Uterus (tissue), 3 donors: ENCODE measurements at regions not wholly inside any gene's neighbourhood (a gene's known extent, or its start where the extent isn't known, plus 50 kb on each side); places are given as distances from the start of the nearest gene placed in this dataset.

ENCODE experiments used
- DNase-seq, 2 donors: peaks; one replicate each; pipeline ENCODE4 v3.0.0-alpha.2; 2019 to 2020
- H3K27ac ChIP-seq, 2 donors: fragments of 200-600 bp; sonication (generic); 1 replicate in 1 of 2; 2 replicates in 1 of 2; pipeline ENCODE4 v1.5.1; 2016 to 2018
- H3K27me3 ChIP-seq, 2 donors: fragments of 200-600 bp; sonication (generic); one replicate each; pipeline ENCODE4 v1.5.1; 2018 to 2019; ENCODE audit warnings: control low read depth in 1 of 2
- H3K36me3 ChIP-seq, 2 donors: fragments of 200-600 bp; sonication (generic); one replicate each; pipeline ENCODE4 v1.5.1; 2019; ENCODE audit warnings: control low read depth in 1 of 2
- H3K4me1 ChIP-seq, 2 donors: fragments of 200-600 bp; sonication (generic); one replicate each; pipeline ENCODE4 v1.5.1; 2018 to 2019; ENCODE audit warnings: control low read depth in 1 of 2
- H3K4me3 ChIP-seq, 2 donors: fragments of 200-600 bp; sonication (generic); 1 replicate in 1 of 2; 2 replicates in 1 of 2; pipeline ENCODE4 v1.5.1; 2018 to 2019; ENCODE audit warnings: mild to moderate bottlenecking in 1 of 2
- H3K9me3 ChIP-seq, 2 donors: fragments of 200-600 bp; sonication (generic); one replicate each; pipeline ENCODE4 v1.5.1; 2019; ENCODE audit warnings: control low read depth in 1 of 2
- POLR2A ChIP-seq, 2 donors: fragments of 450-650 bp; IDR thresholded peaks; one replicate each; pipeline ENCODE4 v1.6.1; 2016; ENCODE audit warnings: antibody characterized with exemption in 2 of 2, mild to moderate bottlenecking in 1 of 2, moderate library complexity in 1 of 2
- intact Hi-C: fragments of 100-400 bp; cut with DNase I; formaldehyde crosslinking; loops from one replicate; pipeline ENCODE4 v1.15.1; 2023; ENCODE audit warnings: low total_unique reads
- TF ChIP-seq, protein P1 (sequence below), 4 experiments: fragments of 200-600 bp in 2 of 4; fragments of 450-650 bp in 2 of 4; sonication (generic) in 2 of 4; IDR thresholded peaks; one replicate each; pipeline ENCODE4 v1.5.1; 2016 to 2019; ENCODE audit warnings: antibody characterized with exemption in 4 of 4, mild to moderate bottlenecking in 2 of 4, moderate library complexity in 1 of 4
- donor health status: DM: yes; HTN: yes; CAD: no.

DNA sequence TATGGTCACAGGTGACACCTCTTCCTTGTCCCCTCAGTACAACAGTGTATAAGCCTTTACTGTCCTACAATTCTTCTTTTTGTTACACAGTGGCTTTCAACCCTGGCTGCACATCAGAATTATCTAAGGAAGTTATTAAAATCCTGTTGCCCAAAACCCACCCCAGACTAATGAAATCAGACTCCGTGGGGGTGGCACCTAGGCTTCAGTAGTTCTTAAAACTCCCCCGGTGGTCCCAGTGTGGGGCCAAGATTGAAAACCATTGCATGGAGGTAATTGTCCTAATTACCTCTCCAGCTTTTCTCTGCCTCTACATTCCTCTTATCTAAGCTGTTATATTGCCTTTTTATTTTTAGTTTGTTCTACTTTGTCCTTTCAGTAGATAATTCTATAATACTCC is 172.8 kb downstream of the DAD1 start:
- H3K27ac ChIP-seq = no peak overlapping the region
- no peaks in the 10 kb centered on the region for H3K9me3 ChIP-seq
- intact Hi-C loops = no loop called here
- no peaks in the 10 kb centered on the region for H3K4me1 ChIP-seq
- TF ChIP-seq, protein P1, sequence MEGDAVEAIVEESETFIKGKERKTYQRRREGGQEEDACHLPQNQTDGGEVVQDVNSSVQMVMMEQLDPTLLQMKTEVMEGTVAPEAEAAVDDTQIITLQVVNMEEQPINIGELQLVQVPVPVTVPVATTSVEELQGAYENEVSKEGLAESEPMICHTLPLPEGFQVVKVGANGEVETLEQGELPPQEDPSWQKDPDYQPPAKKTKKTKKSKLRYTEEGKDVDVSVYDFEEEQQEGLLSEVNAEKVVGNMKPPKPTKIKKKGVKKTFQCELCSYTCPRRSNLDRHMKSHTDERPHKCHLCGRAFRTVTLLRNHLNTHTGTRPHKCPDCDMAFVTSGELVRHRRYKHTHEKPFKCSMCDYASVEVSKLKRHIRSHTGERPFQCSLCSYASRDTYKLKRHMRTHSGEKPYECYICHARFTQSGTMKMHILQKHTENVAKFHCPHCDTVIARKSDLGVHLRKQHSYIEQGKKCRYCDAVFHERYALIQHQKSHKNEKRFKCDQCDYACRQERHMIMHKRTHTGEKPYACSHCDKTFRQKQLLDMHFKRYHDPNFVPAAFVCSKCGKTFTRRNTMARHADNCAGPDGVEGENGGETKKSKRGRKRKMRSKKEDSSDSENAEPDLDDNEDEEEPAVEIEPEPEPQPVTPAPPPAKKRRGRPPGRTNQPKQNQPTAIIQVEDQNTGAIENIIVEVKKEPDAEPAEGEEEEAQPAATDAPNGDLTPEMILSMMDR (IDR thresholded peaks at IDR 0.05) = no peak
- TF ChIP-seq POLR2A (IDR thresholded peaks at IDR 0.05) = no peak
- no peak for DNase-seq
- H3K4me3 ChIP-seq = no peak overlapping the region
- H3K27me3 ChIP-seq = no peaks in the 10 kb centered on the region
- no peaks in the 10 kb centered on the region for H3K36me3 ChIP-seq

DNA sequence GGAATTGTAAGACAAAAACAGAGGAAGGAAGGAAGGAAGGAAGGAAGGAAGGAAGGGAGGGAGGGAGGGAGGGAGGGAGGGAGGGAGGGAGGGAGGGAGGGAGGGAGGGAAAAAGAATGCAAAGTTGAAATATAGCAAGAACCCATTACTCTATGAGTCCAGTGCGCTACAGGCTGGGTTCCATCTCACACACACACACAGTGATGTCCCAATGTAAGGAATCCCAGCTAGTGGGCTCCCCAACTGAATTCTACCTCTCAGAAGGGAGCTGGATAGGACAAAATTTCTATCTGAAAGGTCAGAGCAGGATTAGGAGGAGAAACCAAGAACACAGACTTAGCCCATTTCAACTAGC is 173.4 kb downstream of the DAD1 start:
- no peaks in the 10 kb centered on the region for H3K27me3 ChIP-seq
- no peak overlapping the region for H3K27ac ChIP-seq
- H3K36me3 ChIP-seq = no peaks in the 10 kb centered on the region
- no peaks in the 10 kb centered on the region for H3K4me1 ChIP-seq
- no peak for DNase-seq
- no peak overlapping the region for H3K4me3 ChIP-seq
- TF ChIP-seq, protein P1 (IDR thresholded peaks at IDR 0.05) = no peak
- TF ChIP-seq POLR2A (IDR thresholded peaks at IDR 0.05) = no peak
- H3K9me3 ChIP-seq = no peaks in the 10 kb centered on the region
- intact Hi-C loops = no loop called here

DNA sequence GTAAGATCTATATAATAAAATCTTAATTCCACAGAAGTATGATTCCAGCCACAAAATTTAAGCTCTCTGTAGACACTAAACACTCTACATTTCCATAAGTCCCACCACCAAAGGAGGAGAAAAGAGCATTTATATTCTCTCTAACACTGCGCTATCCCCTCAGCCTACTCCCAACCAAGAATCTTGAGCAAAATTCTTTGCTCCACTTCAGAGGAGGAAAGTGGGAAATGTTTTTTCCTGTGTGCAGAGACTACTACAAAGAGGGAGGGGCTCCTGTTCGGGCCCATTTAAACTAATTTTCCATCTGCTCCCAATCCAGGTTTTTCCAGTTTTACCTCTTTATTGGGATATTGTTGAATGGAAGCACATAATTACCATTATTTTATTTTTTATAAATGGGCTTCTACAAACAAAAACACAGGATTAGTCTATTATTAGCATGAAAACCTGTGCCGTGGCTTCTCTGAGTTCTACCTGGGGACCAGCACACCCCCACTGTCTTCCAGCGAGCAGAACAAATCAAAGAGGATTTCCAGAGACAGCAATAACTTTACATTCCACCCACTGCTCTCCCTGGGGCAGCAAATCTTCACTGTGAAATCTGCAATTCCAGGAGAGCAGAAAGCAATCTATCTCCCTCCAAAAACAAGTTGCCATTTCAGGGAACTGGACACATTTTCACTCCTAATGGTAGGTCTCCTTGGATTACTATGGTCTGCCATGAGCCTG is 174.0 kb downstream of the DAD1 start:
- no peaks in the 10 kb centered on the region for H3K27me3 ChIP-seq
- H3K4me3 ChIP-seq = no peak overlapping the region
- TF ChIP-seq, protein P1 (IDR thresholded peaks at IDR 0.05) = no peak
- no peak for TF ChIP-seq POLR2A (IDR thresholded peaks at IDR 0.05)
- no peaks in the 10 kb centered on the region for H3K9me3 ChIP-seq
- no peak overlapping the region for H3K27ac ChIP-seq
- intact Hi-C loops = no loop called here
- DNase-seq = no peak
- H3K36me3 ChIP-seq = no peaks in the 10 kb centered on the region
- H3K4me1 ChIP-seq = no peaks in the 10 kb centered on the region

DNA sequence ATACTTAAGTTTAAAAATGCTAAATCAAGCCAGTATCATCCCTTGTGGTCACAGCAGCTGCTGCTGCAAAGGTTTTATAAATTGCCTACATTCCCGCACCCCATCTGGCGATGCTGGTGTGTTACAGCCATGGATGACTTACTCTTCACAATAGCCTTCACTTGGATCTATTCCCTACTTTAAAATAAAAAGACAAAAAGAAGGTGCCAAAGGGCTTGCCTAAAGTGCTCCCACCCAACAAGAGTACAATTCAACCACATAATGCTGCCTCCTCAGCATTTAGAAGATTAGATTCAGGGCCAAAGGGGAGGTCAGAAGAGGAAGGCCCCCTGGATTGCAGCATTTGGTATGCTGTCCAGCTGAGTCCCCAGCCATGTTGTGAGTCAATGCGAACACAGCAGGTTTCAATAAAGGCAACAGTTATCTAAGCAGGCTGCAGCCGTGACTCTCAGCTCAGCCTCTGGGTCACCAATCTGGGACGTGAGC is 176.1 kb downstream of the DAD1 start:
- no peak overlapping the region for H3K27ac ChIP-seq
- no peaks in the 10 kb centered on the region for H3K36me3 ChIP-seq
- intact Hi-C loops = no loop called here
- H3K27me3 ChIP-seq = no peaks in the 10 kb centered on the region
- DNase-seq = no peak
- TF ChIP-seq POLR2A (IDR thresholded peaks at IDR 0.05) = no peak
- TF ChIP-seq, protein P1 (IDR thresholded peaks at IDR 0.05) = no peak
- H3K9me3 ChIP-seq = no peaks in the 10 kb centered on the region
- H3K4me1 ChIP-seq = no peaks in the 10 kb centered on the region
- no peak overlapping the region for H3K4me3 ChIP-seq

GRCh38 chr14:22411398-22412055 is 177.5 kb downstream of the DAD1 start:
- H3K4me3 ChIP-seq = no peak overlapping the region
- H3K9me3 ChIP-seq = no peaks in the 10 kb centered on the region
- no peak for TF ChIP-seq POLR2A (IDR thresholded peaks at IDR 0.05)
- TF ChIP-seq, protein P1 (IDR thresholded peaks at IDR 0.05) = no peak
- H3K4me1 ChIP-seq = no peaks in the 10 kb centered on the region
- intact Hi-C loops = no loop called here
- DNase-seq = no peak
- H3K27me3 ChIP-seq = no peaks in the 10 kb centered on the region
- H3K36me3 ChIP-seq = no peaks in the 10 kb centered on the region
- H3K27ac ChIP-seq = no peak overlapping the region
